Inflammatory macrophage (primary cell): ENCODE measurements at regions not wholly inside any gene's neighbourhood (a gene's known extent, or its start where the extent isn't known, plus 50 kb on each side); places are given as distances from the start of the nearest gene placed in this dataset.
A peak's percentile ranks its signal among the peaks of the same experiment; 100 is the strongest.
"Not testable (repeated sequence)": the region's sequence is repeated elsewhere in the genome, so short reads cannot be mapped to it uniquely, and the experiment has no call there.

ENCODE experiments used
- DNase-seq, 2 donors: peaks; one replicate each; pipeline ENCODE4 v3.0.0-alpha.2; 2020 to 2022

DNA sequence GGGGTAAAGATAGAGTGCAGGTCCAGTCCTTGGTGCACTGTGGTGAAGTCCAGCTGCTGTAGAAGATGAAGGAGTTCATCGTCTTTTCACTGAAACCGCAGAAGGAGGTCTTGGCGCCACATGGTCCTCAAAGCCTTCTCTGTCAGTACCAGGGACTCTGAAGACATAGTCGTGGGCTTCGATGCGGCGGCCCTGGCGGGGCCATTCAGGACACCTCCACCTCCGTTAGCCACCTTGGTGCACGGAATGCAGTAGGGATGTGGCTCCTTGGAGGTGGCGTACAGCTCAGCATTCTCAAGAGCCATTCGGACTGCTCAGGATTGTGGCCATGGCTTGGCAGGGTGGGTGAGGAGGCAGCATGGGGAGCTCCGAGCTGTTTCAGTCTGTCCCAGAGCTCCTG lies 418.8 kb downstream of the SUCLG1 start:
- no peak for DNase-seq

DNA sequence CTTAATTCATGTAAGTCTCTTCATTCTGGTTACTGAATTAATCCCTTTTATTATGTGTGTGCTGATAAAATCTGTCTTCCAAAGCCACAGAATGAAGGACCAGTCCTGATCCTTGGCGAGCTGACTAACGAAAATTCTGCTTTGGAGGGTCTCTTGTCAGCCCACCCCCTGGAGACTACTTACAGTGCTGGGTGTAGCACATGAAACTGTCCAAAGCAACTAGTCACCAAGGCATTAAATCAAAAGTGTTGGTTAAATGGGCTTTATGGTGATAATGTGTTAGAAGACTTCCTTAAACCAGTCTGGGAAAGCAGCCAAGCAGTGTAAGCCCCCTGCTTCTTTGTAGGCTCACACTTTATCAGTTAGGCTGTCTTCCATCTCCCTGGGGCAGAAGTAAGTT lies 420.2 kb downstream of the SUCLG1 start:
- DNase-seq = no peak

DNA sequence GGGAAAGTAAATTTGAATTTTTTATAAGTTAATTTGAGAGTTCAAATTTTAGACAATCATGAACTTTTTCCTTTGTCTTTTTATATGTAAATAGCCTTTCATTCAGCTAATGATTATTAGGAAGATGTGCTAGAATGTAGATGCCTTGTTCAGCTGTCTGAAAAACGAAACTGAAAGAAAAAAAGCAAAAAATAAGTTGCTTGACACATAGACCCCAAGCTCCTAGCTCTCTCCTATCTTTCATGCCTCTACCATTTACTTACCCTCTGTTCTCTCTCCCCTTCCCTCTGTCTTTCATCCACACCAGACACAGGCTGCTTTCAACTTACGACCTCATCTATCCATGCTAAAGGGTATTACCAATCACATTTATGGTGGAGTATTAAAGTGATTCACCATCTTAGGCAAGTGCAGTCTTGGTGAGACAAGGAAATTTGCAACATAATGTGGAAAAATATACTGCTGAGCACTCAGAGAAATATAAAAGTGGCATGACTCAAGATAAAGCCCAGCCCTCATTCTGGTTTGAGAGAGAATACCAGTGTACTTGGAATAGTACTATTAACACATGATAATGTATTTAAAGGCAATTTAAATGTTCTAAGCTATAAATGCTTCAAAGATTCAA lies 425.6 kb downstream of the SUCLG1 start:
- no peak for DNase-seq

GRCh38 chr2:84031312-84032050 lies 427.6 kb downstream of the SUCLG1 start:
- DNase-seq = no peak

DNA sequence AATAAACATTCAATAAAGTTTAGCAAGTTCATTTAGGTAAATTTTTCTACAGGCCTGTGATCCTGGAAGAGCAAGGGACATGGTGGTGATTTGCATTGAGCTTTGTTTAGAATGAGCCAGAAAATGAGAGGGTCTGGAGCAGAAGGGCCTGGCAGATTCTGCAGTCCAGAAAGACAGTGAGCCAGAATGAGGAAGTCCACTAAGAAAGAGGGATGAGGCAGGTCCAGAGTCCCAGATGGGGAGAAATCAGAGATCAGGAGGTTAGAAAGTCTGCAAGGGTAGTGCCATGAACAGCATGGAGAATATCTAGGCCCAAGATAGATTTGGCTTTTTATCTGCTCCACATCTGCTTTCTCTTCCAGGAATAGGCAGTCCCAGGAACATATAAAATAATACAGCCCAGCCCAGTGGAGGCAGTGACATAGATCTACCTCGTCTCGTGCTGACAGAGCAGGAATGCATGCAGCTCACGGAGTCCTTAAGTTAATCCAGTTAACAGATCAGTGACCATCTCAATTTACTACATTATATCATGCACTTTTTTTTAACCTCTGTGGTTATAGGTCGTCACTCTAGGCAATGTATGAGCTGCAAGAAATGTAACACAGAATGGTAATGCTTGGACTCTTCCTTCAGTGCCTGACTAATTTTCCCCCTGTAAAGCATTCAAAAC lies 429.0 kb downstream of the SUCLG1 start:
- no peak for DNase-seq

DNA sequence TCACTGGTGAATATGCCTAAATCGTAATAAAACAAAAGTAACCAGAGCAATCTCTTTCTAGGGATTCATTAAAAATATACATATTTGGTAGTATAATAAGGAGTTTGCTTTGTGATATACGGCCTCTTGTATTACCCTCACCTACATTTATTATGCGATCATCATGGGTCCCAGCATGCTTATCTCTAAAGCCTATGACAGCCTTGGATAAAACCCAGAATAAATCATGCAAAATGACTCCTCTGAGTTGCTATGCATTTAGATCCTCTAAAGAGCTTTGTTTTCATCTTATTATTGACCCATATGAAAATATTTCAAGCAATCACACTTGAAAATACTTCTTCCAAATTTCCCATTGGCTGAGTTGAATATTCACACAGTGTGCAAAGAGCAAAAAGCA lies 432.3 kb downstream of the SUCLG1 start:
- no peak for DNase-seq

DNA sequence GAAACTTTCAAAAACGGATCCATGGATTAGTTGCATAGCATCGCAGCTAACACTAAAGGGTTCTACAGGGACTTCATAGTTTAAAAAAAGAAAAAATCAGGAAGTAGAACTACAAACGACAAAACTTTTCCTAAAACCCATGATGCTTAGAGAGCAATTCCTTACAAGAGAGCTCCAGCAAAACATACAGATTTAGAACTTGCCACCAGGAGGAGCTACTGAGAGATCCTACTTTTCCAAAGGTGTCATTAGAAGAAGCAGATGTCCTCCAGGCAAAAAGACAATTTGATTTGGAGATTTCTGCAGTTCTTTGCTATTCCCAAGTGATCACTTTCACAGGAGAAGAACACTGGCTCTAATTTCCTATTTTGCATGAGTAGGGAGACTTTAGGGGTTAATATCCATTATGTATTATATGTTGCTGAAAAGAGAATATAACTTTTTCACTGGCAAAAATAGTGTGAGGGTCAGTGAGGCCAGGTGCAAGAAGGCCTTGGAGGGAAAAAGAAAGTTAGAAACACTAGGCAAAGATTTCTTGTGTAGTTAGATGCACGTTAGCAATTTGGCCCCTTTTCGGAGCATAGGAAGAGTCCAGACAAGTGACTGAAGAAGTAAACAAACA lies 436.2 kb downstream of the SUCLG1 start:
- DNase-seq = peak; percentile 57

DNA sequence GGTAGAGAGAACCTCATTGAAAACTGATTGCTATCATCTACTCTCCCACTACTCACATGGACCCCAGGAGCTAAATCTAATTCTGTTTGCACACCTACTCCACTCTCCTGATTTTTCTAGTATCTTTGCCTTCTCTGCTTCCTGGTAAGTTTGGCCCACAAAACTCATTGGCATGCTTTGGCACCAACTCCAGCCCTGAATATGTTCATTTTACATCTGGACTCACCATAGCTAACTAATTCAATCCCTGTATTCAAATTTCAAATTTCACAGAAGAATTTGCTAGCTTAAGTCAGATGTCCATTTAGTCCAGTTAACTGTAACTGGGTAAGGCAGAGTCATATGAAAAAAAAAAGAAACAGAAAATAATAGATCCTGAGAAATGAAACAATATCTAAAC lies 442.1 kb downstream of the SUCLG1 start:
- DNase-seq = no peak

DNA sequence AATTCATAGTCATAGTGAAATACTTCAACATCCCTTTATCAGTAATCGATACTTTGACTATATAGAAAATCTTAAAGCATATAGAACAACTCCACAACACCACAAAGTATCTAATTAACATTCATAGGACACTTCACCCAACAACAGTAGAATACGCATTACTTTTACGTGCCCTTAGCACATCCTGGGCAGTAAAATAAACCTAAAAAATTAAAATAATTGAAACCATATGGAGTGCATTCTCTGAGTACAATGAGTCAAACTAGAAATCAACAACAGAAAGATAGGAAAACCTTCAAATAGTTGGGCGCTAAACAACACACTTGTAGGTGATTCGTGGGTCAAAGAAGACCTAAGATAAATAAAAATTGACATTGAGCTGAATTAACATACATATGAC lies 442.9 kb downstream of the SUCLG1 start:
- no peak for DNase-seq

- DNase-seq = no peak
Observed at GRCh38 chr2:83997889-83998288, 461.2 kb downstream of the SUCLG1 start.

GRCh38 chr2:83994633-83995179 lies 464.4 kb downstream of the SUCLG1 start:
- DNase-seq = no peak

DNA sequence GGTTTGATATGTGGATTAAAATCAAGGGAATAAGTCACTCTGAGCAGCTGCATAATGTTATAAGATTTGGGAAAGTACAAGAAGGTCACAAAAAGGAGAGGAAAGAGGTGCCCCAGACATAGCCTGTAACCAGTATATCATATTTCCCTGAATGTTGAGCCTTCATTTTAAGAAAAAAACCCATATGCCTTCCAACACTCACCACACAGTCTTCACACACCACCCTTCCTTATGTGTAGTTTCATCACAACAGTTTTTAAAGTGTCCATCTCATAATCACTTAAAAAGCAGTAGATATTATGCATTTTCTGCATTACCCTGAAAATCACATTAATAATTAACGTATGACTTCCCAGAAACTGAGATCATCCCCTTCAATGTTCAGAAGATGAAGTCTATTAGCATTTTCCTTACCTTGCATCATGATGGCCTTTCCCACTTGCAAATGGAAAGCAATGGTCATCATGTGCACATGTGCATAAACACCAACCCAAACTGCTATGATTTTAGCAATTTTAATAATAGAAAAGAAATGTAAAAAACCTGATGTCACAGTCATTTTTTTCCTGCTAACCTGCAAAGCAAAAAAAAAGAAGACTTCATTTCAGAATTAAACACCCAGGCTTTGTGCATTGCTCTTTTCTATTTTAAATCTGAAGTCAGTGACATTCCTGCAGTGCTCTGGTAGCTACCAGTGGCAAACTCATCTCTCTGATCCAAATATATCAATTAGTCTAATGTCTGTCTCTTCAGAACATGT lies 465.0 kb downstream of the SUCLG1 start:
- DNase-seq = no peak

DNA sequence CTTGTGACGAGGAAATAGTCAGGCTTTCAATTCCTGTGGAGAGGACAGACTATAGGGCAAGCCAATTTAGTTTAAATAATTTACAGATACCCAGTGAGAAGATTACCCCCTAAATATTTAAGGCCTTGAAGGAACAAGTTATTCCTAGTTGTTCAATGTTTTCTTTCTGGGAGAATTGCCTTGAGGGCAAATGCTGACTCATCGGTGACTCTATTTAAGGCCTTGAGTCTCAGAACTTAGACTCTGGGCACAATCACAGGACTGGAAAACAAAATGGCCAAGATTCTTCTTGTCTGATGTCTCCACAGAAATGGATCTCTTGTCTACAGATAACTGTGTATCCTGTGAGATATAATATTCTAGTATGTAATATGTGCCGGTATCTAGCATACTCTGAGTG lies 467.1 kb downstream of the SUCLG1 start:
- no peak for DNase-seq

DNA sequence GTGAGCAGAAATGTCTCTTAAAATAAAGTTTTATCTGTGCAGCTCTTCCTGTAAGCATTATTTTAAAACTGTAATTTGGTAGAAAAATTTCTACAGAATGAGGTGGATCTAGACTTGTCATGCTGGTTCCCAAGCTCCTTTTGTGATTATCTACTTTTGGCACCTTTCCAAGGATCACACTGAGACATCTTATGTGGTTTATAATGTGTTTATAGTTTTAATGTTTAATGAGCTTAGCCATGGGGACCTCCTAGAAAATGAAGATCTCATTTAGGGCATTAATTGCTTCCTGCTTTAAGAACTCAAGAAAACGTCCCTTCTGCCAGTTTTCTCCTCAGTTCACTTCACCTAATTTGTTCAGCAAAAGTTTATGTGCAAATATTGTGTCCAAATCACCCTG lies 468.4 kb downstream of the SUCLG1 start:
- no peak for DNase-seq

GRCh38 chr2:83976628-83977027 lies 482.5 kb downstream of the SUCLG1 start:
- DNase-seq = not testable (repeated sequence)

GRCh38 chr2:83972128-83972527 lies 487.0 kb downstream of the SUCLG1 start:
- no peak for DNase-seq

- DNase-seq = no peak
Observed at GRCh38 chr2:83971547-83971946, 487.5 kb downstream of the SUCLG1 start.

GRCh38 chr2:83970217-83970929 lies 488.7 kb downstream of the SUCLG1 start:
- no peak for DNase-seq

- no peak for DNase-seq
Observed at GRCh38 chr2:83969085-83969484, 490.0 kb downstream of the SUCLG1 start.

- DNase-seq = no peak
Observed at GRCh38 chr2:83967854-83968253, 491.2 kb downstream of the SUCLG1 start.

- DNase-seq = not testable (repeated sequence)
Observed at GRCh38 chr2:83966946-83967345, 492.1 kb downstream of the SUCLG1 start.

DNA sequence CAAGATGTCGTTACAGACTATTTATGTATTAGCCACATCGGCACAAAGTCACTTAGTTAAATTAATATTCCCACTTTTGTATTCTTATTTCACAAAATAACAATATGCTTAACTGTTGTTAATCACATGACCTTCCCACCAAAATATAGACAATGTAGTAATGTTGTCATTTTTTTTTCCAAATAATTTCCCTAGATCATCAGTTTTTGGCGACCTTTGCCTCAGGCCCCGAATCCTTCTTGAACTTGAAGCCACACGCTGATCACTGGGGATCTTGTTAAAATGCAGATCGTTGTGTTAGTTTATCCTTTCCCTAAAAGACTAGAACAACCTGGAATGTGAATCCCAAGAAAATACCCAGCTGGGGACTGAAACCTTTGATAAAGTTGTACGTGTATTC lies 497.6 kb downstream of the SUCLG1 start:
- no peak for DNase-seq
